ENCODE measurements at regions not wholly inside any gene's neighbourhood (a gene's known extent, or its start where the extent isn't known, plus 50 kb on each side); places are given as distances from the start of the nearest gene placed in this dataset.

DNA sequence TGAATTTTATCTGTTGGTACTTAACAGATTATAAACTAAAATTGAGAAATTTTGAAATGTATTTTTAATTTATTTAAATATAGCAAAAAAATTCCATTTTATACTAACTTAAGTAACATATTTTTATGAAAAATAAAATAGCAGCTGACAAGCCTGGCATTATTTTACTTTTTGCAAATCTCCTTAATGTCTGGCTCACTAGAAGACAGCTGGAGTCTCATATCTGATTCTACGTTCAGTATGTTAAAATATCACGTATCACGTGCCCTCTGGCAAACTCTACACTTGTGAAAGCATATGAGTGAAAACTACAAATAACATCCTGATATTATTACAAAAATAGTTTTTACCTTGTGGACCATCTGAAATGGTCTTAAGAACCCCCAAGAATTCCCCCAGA, 513.2 kb upstream of the NBEA start:
- TF ChIP-seq GATA3 (IDR thresholded peaks at IDR 0.05; ENCODE audit: low read depth, low read length) (no peak), GATA2 (IDR thresholded peaks at IDR 0.05; ENCODE audit: low read depth, low read length) (no peak)

All from SH-SY5Y (cell line).